T-helper 17 cell (primary cell): ENCODE measurements at regions not wholly inside any gene's neighbourhood (a gene's known extent, or its start where the extent isn't known, plus 50 kb on each side); places are given as distances from the start of the nearest gene placed in this dataset.
A peak's percentile ranks its signal among the peaks of the same experiment; 100 is the strongest.

Experiments
- ATAC-seq: fragments of 150-1000 bp; cut with Tn5 transposase; 2 replicates; pipeline ENCODE4 v1.10.0; 2021; ENCODE audit warnings: mild to moderate bottlenecking, moderate library complexity
- DNase-seq, 3 donors: peaks; one replicate each; pipeline versions ENCODE4 v3.0.0 to v3.0.0-alpha.2; 2020 to 2021
- H3K9me3 ChIP-seq: one replicate; pipeline ENCODE4 v1.7.0; 2013; ENCODE audit warnings: low read length, mild to moderate bottlenecking; ENCODE audit not compliant: control insufficient read depth, poor library complexity, severe bottlenecking
- H3K27ac Mint-ChIP-seq: one replicate; pipeline ENCODE4 v1.8.0; 2022; ENCODE audit warnings: mild to moderate bottlenecking, moderate library complexity, mixed read lengths
- H3K27me3 Mint-ChIP-seq: one replicate; pipeline ENCODE4 v1.8.0; 2022; ENCODE audit warnings: mixed read lengths
- H3K36me3 Mint-ChIP-seq: one replicate; pipeline ENCODE4 v1.8.0; 2022; ENCODE audit warnings: low read depth, mixed read lengths
- H3K4me1 Mint-ChIP-seq: one replicate; pipeline ENCODE4 v1.8.0; 2022; ENCODE audit warnings: mild to moderate bottlenecking, mixed read lengths
- H3K4me3 Mint-ChIP-seq: one replicate; pipeline ENCODE4 v1.8.0; 2022; ENCODE audit warnings: mild to moderate bottlenecking, moderate library complexity, mixed read lengths

- Mint-ChIP-seq H3K36me3 (peaks cover 2% of the 10 kb centered on the region), H3K27ac (no peak overlapping the region), H3K27me3 (no peaks in the 10 kb centered on the region), H3K4me1 (peaks cover 15% of the 10 kb centered on the region), H3K4me3 (no peak overlapping the region)
- ATAC-seq (no peak), DNase-seq (no peak)
- no peaks in the 10 kb centered on the region for H3K9me3 ChIP-seq
Observed at GRCh38 chr2:12289120-12289802, 427.5 kb upstream of the TRIB2 start.

GRCh38 chr2:12291303-12291702, 425.4 kb upstream of the TRIB2 start:
- no peaks in the 10 kb centered on the region for H3K27me3 Mint-ChIP-seq
- H3K4me1 Mint-ChIP-seq, result peaks cover 25% of the 10 kb centered on the region
- no peak overlapping the region for H3K27ac Mint-ChIP-seq

DNA sequence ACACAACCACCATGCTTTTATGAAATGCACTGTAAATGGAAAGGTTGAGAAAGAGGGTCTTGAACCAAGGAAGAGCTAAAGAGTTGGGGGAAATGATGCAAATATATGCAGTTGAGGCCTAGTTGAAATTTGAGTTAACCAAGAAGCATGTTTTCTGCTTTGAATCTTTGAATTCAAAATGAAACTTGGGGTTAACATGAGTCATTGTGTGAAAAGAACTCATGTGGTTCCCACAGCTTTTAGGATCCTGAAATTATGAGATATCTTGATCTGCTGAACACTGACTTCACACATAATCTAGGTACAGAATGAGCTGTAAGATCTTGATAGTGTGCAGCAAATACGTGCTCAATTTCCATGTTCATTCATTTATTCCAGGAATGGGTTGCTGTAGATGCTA, 422.9 kb upstream of the TRIB2 start:
- Mint-ChIP-seq H3K36me3 (peaks cover 2% of the 10 kb centered on the region), H3K4me3 (no peak overlapping the region), H3K27me3 (no peaks in the 10 kb centered on the region), H3K27ac (no peak overlapping the region), H3K4me1 (peaks cover 17% of the 10 kb centered on the region)
- H3K9me3 ChIP-seq, result no peaks in the 10 kb centered on the region
- ATAC-seq, result no peak
- no peak for DNase-seq

More at GRCh38 chr2:12291303-12291702, 425.4 kb upstream of the TRIB2 start:
- no peak overlapping the region for H3K4me3 Mint-ChIP-seq
- DNase-seq (no peak), ATAC-seq (no peak)
- H3K36me3 Mint-ChIP-seq, result peaks cover 2% of the 10 kb centered on the region
- no peaks in the 10 kb centered on the region for H3K9me3 ChIP-seq

DNA sequence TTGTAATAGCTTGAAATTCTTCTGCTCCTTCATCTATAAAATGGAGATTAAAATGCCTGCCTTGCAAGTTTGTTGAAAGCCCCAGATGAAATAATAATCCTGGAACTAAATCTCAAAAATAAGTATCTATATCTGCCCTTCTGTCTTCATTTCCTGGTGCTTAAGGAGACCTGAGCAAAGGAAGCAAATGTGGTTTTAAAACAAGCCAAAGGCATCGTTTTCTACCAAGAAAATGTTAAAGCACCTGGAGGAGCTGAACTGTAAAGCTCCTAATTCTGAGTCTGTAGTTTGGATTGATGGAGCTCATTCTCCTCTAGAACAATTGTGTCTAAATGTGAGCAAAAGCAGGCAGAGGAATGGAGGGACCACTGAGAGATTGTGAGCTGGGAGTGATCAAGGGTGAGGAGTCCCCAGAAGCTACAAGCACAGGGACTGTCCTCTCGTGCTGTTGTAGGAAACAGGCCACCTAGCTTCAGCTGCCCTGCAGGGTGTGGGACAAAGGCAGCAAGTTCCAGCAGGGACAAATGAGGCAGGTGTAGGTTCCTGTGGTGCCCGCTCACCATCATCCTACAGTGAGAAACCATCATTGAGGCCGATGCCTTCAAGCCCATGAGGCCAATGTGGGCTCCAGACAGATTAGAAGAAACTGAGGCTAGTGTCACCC, 420.7 kb upstream of the TRIB2 start:
- H3K36me3 Mint-ChIP-seq, result peaks cover 2% of the 10 kb centered on the region
- no peaks in the 10 kb centered on the region for H3K9me3 ChIP-seq
- H3K4me3 Mint-ChIP-seq, result no peak overlapping the region
- ATAC-seq, result no peak
- H3K27ac Mint-ChIP-seq, result peak overlapping the region; percentile 6
- H3K4me1 Mint-ChIP-seq, result peaks cover 17% of the 10 kb centered on the region
- no peak for DNase-seq
- no peaks in the 10 kb centered on the region for H3K27me3 Mint-ChIP-seq

DNA sequence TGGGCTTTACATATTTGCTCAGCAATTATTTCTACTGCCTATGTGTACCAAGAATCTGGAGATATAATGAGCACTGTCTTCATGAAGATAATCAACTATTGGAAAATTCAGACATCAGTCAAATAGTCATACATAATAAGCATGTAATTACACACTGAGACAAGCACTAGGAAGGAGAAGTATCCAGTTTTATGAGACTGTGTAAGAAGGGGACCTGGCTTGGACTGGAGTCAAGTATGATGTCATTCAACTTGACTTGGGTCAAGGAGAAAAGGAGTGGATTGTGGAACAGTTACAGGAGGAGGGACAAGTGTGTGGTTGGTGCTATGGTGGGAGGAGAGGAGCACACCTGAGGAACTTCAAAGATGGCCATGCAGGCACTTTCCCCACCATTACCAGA, 419.8 kb upstream of the TRIB2 start:
- no peaks in the 10 kb centered on the region for H3K9me3 ChIP-seq
- H3K4me1 Mint-ChIP-seq, result peaks cover 21% of the 10 kb centered on the region
- peaks cover 2% of the 10 kb centered on the region for H3K36me3 Mint-ChIP-seq
- no peak overlapping the region for H3K27ac Mint-ChIP-seq
- DNase-seq (no peak), ATAC-seq (no peak)
- no peaks in the 10 kb centered on the region for H3K27me3 Mint-ChIP-seq
- H3K4me3 Mint-ChIP-seq, result no peak overlapping the region

GRCh38 chr2:12298352-12298751, 418.4 kb upstream of the TRIB2 start:
- H3K9me3 ChIP-seq, result no peaks in the 10 kb centered on the region
- H3K27me3 Mint-ChIP-seq, result no peaks in the 10 kb centered on the region
- ATAC-seq, result no peak
- no peak overlapping the region for H3K27ac Mint-ChIP-seq
- H3K4me3 Mint-ChIP-seq, result no peak overlapping the region
- peaks cover 27% of the 10 kb centered on the region for H3K4me1 Mint-ChIP-seq
- H3K36me3 Mint-ChIP-seq, result no peaks in the 10 kb centered on the region
- no peak for DNase-seq

DNA sequence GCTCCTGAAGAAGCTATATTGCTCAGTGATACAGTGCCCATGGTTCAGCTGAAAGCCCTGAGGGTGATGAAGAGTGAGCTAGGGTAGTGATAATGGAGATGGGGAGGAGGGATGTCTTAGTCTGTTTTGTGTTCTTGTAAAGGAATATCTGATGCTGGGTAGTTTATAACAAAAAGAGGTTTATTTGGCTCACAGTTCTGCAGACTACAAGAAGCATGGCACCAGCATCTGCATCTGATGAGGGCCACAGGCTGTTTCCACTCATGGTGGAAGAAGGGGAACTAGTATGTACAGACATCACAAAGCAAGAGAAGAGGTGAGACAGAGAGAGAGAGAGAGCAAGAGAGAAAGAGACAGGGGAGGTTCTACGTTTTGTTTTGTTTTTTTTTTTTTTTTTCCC, 417.3 kb upstream of the TRIB2 start:
- H3K36me3 Mint-ChIP-seq, result no peaks in the 10 kb centered on the region
- H3K27me3 Mint-ChIP-seq, result no peaks in the 10 kb centered on the region
- DNase-seq (no peak), ATAC-seq (no peak)
- no peaks in the 10 kb centered on the region for H3K9me3 ChIP-seq
- no peak overlapping the region for H3K27ac Mint-ChIP-seq
- peaks cover 26% of the 10 kb centered on the region for H3K4me1 Mint-ChIP-seq
- H3K4me3 Mint-ChIP-seq, result no peak overlapping the region

DNA sequence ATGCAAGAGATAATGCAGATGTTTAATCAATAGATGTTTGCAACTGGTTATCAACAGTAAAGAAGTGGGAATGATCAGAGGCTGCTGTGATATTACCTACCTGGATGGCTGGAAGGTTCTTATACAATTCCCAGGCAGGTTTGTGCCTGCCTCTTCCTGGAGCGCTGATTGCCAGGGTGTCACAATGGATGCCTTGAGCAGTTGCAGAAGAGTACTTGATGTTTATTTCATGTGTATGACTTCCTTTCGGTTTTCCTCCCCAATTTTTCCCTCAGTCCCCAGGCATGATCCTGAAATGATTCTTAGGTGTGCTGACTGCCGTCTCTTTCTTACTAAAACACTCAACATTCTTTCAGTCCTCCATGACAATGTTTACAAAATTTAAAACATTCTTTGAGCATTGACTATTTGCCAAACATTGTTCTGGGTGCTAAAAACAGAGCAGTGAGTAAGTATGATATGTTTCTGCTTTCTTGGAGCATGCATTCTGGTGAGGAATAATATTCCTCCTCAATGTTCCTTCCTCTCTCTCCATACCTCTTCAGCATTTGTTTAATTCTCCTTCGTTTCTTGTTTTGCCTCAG, 416.6 kb upstream of the TRIB2 start:
- Mint-ChIP-seq H3K4me1 (peaks cover 23% of the 10 kb centered on the region), H3K27ac (no peak overlapping the region), H3K36me3 (no peaks in the 10 kb centered on the region), H3K4me3 (no peak overlapping the region), H3K27me3 (no peaks in the 10 kb centered on the region)
- no peak for DNase-seq
- no peaks in the 10 kb centered on the region for H3K9me3 ChIP-seq
- ATAC-seq, result no peak

GRCh38 chr2:12300927-12301326, 415.8 kb upstream of the TRIB2 start:
- Mint-ChIP-seq H3K27ac (no peak overlapping the region), H3K4me3 (no peak overlapping the region), H3K4me1 (peaks cover 17% of the 10 kb centered on the region), H3K27me3 (no peaks in the 10 kb centered on the region), H3K36me3 (no peaks in the 10 kb centered on the region)
- DNase-seq, result no peak
- ATAC-seq, result no peak
- no peaks in the 10 kb centered on the region for H3K9me3 ChIP-seq

DNA sequence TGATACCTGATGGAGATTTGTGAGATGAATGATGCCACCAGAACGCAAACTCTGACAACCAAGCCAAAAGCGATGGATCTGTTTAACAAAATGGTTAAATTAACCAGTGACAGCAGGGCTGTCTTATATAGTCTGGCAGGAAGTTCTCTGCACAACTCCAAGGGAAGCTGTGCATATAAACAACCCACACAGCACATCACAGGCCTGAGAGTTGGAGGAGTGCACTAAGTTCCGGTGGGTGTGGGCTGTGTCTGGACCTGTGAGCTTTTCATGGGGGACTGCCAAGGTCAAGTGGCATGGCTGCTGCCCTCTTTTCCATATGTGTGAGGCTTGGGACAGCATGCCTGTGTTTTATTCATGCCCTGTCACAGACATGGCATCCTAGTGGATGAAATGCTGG, 414.6 kb upstream of the TRIB2 start:
- Mint-ChIP-seq H3K27ac (no peak overlapping the region), H3K4me1 (peaks cover 14% of the 10 kb centered on the region), H3K4me3 (peak overlapping the region; percentile 28), H3K36me3 (no peaks in the 10 kb centered on the region), H3K27me3 (no peaks in the 10 kb centered on the region)
- H3K9me3 ChIP-seq, result no peaks in the 10 kb centered on the region
- no peak for DNase-seq
- peak; percentile 59 for ATAC-seq

- H3K36me3 Mint-ChIP-seq, result no peaks in the 10 kb centered on the region
- no peak for ATAC-seq
- no peaks in the 10 kb centered on the region for H3K27me3 Mint-ChIP-seq
Observed at GRCh38 chr2:12302691-12303090, 414.0 kb upstream of the TRIB2 start.

DNA sequence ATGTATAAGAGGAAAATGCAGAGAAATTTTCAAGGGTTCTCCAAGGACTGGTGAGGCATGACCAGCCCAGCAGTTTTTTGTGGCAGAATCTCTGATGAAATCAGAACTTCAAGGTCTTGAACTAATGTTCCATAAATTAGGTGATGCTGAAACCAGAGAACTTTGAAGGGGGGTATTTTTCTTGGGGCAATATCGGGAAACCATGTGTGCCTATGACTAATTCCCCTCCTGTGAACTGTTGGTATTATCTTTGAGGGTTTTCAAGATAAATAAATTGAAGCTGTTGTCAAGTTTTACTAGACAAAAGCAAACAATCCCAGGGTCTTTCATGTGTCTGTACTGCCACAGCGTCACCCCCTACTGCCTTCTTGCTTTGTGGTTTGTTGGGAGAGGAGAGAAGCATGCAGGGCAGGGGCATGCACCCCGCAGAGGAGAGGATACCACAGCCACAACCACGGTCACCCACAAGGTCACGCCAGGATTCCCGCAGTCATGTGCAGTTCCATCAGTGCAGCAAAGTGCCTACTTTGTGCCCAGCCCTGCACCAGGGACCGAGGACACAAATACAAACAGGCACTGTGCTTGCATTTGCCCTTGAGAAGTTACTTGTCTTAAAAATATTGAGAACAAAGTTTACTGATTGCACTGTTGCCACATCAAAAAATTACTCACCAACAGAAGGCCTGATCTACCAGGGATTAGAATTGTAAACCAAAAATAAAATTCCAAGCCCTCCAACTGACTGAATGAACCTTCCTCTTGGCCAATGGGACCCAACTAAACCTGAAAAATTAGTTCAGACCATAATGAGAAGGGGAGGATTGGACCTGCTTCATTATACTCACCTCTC, 413.3 kb upstream of the TRIB2 start:
- Mint-ChIP-seq H3K4me3 (no peak overlapping the region), H3K4me1 (peaks cover 14% of the 10 kb centered on the region), H3K27me3 (no peaks in the 10 kb centered on the region), H3K36me3 (no peaks in the 10 kb centered on the region), H3K27ac (peak overlapping the region; percentile 66)
- DNase-seq (no peak), ATAC-seq (peak; percentile 66)
- H3K9me3 ChIP-seq, result no peaks in the 10 kb centered on the region

More at GRCh38 chr2:12302691-12303090, 414.0 kb upstream of the TRIB2 start:
- DNase-seq, result no peak
- H3K27ac Mint-ChIP-seq, result peak overlapping the region; percentile 66
- H3K4me3 Mint-ChIP-seq, result no peak overlapping the region
- H3K9me3 ChIP-seq, result no peaks in the 10 kb centered on the region
- peaks cover 14% of the 10 kb centered on the region for H3K4me1 Mint-ChIP-seq

- no peaks in the 10 kb centered on the region for H3K36me3 Mint-ChIP-seq
- no peak overlapping the region for H3K4me3 Mint-ChIP-seq
- H3K4me1 Mint-ChIP-seq, result peaks cover 17% of the 10 kb centered on the region
Observed at GRCh38 chr2:12304564-12305171, 412.1 kb upstream of the TRIB2 start.

More at GRCh38 chr2:12304564-12305171, 412.1 kb upstream of the TRIB2 start:
- Mint-ChIP-seq H3K27me3 (no peaks in the 10 kb centered on the region), H3K27ac (peak overlapping the region; percentile 66)
- ATAC-seq (no peak), DNase-seq (no peak)
- no peaks in the 10 kb centered on the region for H3K9me3 ChIP-seq
